ENCODE measurements at regions not wholly inside any gene's neighbourhood (a gene's known extent, or its start where the extent isn't known, plus 50 kb on each side); places are given as distances from the start of the nearest gene placed in this dataset.

DNA sequence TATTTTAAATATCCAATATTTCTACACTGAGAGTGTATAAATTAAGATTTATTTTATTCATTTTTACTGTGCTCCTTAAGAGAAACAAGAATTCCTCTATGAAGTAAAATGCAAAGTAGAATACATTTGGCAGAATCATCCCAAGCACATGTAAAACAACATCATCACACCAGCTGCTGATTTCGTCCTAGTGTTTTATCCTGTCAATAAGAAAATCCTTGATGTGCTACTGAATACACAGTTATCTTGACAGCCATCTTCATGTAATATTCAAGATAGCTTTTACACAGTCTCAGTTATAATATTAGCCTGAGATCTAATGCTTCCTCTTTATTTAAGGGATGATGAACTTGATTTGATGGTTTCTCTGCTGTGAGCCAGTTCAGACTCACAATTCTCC lies 282.4 kb downstream of the MZT1 start:
- no peak for DNase-seq

DNA sequence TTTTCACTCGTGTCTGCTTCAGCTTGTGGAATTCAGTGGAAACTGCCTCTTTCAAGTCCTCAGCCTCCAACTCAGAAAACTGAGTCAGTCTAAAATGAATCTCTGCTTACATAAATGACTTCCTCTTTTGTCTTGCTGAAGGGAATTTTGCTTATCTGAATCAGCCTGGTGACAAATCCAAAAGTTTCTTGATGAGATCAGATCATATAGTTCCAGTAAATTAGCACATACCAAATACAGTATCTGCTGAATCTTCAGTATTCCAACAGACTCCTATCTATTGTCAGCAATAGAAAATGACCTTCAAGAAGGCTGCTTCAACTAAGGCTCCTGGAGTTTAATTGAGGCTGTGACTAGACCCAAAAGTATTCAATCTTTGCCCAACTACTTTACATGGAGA lies 290.0 kb downstream of the MZT1 start:
- no peak for DNase-seq

DNA sequence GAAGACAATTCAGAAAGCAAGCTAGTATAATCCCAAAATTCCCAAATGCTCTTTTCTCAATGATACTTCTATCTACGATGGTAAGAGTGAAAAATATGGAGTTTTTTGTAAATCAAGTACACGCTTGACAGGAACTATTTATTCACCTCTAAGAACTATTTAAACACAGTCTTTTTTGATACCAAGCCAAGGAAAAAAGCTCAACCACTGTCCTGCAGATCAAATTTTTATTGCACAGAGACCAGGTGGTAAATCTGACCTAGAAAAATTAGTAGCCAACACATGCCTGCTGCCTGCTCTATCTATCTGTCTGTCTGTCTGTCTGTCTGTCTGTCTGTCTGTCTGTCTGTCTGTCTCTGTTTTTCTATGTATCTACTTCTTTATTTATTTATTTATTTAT lies 292.2 kb downstream of the MZT1 start:
- peak in 1 of 14 donors; percentile 37 for DNase-seq

DNA sequence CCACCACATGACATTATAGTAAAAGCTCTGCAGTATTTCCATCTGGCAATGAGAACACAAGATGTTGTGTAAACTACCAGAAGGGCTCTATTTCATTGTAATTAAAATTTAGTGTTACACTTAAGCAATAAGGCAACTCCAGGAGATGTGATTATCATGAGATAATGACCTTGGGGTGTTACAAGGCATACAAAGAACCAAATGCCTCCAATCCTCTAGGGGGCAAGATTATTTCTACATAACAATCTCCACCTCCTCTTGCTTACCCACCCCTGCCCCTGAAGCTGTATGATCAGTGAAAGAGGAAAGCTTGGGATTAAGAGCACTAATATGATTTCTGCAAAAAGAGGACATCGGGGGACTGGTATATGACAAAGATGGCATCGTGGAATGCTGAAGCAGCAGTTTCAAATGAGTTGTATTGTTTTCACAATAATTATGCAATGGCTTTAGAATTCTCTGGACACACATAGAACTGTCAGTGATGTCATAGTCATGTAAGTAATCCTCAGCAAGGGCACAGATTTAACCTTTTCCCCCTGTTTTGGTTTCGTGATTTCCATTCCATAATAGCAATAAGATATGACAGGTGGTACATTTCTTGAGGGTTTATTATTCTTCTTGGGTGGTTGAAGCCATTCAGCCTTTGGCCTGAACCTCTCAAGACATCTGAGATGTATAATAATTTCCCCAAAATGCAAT lies 295.3 kb downstream of the MZT1 start:
- DNase-seq: no peak

DNA sequence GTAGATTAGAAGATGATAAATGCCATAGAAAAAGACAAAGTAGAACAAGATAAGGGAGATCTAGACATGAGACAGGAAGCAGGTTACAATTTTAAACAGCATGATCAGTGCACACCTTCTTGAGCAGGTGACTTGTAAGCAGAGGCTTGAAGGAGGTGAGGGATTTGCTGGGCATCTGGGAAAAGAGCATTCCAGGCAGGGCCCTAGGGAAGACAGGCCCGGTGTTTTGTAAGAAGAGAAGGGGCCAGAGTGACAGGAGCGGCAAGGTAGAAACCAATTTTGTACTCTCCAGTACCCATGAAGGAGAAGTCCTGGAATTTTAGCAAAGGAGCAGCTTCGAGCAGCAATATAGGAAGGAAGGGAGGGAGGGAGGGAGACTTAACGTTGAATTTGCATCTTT lies 296.5 kb downstream of the MZT1 start:
- no peak for DNase-seq

DNA sequence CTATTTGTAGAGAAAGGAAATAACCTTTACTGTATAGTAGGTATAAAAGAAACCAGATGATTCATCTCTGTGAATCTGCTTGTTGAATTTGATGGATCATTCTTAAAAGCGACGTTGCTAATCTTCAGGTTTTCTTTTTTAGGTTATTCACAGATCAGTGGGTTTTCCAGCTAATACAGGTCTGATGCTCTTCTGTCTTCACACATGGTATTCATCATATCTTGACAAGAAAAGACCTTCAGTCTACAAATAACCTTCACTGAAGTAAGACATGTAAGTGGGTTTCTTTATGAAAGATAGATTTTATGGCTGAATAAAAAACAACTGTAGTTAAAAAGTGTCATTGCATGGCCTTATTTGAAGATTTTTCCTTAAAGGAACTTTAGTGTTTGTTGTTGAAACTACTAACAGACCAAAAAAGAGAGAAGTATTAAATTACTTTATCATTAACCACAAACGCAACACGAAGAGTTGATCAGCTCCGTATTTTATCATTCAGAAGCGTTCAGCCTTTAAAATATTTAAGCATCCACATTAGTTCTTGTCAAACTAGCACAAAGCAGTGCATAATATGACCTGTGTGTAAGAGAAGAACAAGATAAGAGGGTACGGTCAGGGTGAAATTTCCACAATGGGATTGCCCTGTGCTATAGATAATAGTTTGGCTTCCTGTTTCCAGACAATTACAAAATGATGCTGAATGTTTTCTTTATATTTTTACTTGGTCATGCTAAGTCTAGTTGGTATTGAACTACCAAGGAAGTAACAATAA lies 299.5 kb downstream of the MZT1 start:
- DNase-seq: no peak

DNA sequence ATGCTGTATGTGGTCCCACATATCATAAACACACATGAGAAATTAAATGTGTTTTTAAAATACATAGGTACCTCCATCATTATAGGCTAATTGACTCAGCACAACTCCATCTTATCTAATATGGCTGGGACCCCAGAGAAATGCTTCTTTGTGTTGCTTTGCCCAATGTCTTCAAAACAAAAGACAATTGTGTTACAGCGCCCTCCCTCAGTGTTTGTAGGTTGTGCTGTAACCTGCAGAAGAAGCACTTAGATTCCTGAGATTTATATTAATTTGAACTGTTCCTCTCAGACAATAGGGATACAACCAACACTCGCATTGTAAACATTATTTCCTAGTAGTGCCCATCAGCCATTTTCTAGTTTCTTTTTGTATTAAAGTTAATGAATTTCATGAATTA lies 303.4 kb downstream of the MZT1 start:
- no peak for DNase-seq

DNA sequence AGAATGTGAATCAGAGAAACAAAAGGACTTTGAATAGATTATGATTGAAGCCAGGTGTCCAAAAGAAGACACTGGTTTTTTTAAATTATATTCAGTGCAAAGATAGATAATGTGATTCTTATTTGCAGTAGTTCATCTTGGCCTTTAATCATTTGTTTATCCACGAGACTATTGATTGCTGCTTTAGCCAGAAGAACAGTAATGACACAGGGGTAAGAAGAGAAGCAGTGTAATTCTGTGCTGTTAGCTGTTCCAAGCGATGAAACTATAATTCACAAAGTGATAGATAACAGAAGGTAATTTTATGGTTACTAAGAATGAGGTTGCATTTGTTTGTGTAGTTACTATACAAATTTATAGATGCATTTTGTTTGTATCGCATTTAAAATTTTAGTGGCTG lies 311.6 kb downstream of the MZT1 start:
- no peak for DNase-seq

DNA sequence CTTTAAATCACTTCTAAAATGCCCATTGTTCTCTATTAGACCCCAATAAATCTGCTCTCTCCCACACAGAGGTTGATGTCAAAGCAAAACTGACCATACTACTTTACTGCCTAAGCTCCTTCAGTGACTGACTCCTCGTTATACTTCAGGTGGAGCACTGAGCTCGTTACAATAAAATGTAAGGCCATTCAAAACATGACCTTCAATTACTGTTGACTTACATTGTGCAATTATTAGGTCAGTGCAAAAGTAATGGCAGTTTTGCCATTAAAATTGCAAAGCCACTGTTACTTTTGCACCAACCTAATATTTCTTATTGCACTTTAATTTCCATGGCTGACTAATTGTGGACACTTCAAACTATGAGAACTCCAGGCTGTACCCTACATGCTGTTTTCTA lies 314.9 kb downstream of the MZT1 start:
- no peak for DNase-seq

DNA sequence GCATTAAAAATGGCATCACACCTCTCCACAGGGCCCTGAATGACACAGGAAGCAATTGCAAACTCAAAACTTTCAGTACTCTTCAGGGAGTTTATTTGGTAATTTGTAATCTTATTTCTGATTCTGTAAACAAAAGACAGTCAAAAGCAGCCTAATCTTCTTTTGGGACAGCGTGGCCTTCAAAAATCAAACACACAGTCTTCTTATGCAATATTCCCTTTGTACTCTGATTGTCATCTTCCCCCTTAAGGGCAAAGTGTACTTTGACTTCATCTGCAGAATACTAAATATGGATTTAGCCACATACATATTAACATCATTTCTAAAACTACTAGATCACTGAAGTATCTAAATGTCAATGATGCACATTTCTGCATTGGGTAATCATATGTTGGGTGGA lies 322.0 kb downstream of the MZT1 start:
- DNase-seq: no peak

DNA sequence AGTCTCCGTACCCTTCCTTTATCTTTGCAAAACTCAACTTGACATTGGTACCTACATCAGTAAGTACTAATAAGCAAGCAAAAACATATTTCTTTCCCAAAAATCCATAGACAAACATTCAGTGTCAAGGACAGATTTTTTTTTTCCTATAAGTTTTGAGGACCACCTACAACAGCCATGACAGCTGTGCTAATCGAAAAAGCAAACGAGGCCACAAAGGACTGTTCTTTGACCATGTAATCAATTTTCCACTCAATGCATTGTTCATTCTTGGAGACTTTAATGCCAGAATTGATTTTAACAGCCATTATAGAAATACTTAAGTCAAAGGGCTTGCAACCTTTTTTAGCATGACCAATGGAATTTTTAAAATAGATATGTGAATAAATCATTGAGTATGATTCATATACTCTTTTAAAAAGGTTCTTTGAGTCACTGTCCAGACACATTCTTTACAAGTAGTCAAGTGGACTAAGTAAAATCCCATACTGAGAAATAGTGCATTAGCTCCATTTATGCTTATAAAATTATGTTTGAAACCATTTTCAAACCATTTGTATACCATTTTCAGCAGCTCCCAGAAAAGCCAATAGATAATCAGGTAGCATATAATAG lies 323.9 kb downstream of the MZT1 start:
- DNase-seq: no peak

DNA sequence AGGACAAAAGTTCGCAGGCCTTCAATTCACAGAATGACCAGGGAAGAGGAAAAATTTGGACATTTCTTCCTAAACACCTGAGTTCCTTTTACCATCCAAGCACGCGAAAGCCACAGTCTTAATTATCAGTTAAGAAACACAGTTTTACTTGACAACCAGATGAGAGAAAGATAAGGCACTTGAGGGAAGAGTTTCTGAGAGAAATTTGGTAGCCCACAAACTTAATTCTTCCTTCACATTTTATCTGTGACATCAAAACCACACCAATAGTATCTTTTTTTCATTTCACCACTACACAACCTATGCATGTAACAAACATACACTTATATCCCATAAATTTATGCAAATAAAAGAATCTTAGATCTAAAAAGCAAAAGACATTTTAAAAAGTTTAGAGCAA lies 326.6 kb downstream of the MZT1 start:
- no peak for DNase-seq

DNA sequence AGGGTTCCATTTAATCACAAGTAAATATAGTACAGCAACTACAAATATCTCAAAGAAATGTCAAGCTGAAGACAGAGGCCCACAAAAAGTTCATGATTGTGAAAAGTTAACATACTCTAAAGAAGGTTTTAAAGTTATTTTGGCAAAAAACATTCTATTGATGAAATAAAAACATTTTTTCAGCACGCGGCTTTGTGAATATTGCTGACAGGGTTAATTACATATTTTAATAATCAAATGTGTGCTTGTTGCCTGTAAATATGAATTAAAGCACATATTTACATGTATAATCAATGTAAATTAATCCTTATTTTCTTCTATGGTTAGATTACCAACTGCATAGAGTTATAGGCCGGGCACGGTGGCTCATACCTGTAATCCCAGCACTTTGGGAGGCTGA lies 328.1 kb downstream of the MZT1 start:
- no peak for DNase-seq

DNA sequence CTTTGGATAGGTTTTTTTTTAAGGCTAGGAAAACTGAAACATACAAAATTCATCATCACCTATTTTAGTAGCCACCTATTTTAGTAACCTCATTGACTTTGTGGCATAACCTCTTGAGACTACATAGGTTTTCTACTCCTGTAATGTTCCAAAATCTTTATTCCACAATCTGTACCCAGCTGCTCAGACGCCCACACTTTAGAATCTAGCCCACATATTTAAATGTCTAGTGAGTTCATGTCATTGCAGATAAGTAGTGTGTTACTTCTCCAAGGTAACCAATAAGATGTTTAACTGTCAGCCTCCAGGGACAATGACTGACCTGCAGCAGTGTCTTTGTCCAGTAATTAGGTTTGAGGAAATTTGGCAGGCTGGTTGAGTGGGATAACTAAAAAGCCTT lies 330.2 kb downstream of the MZT1 start:
- no peak for DNase-seq

DNA sequence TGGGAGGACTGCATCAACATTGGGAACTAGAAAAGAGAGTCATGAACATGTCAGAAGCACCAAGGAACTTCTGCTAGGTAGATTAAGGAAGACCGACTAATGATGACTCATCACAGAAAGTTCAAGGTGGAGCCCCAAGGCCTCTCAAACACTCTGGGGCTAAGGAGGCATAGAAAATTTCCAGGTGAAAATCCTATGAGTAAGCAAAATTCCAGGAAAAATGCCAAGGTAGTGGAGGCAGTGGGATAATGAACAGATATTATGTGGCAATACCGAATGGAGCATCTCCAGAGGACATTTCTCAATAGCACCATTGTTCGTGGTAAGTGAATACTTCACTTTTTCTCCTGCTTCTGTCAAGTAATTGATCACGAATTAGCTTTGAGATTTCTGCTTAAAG lies 336.5 kb downstream of the MZT1 start:
- DNase-seq: no peak

DNA sequence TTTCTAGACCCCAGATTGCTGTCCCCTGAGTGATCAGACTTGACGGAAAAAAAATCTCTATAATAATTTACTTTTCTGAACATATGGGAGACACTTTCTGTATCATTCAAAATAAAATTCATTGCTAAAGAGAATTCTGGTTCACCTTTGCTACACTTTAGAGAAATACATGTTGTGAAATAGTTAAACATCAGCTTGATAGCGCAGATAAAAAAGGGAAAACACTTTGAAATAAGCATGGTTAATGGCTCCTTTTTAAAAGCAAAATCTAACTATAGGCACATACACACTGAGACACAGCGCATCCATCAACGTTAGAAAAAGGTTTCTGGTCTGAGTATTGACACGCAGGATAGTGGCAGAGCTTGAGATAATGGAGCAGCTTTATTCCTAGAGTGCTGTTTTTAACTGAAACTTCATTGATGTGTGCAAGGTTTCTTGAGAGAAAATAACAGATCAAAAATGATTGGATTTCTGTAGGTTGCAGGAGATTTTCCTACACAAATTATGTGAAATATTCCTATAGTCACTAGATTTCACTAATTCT lies 341.2 kb downstream of the MZT1 start:
- DNase-seq: no peak

DNA sequence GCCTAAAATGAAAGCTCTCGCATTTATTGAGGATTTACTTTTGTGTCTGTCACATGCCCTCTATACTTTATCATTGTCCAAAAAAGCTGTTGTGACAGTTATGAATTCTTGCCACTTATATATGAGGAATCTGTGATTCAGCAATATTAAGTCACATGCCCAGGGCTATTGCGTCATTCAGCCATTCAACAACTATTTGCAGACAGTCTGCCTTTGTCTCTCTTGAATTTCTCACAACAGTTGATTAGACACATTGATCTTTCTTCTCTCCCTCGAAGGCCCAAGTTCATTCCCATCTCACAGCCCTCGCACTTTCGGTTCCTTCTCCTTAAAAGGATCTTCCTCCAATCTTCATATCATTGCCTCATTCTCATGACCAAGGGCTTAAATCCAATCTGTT lies 342.6 kb downstream of the MZT1 start:
- no peak for DNase-seq

DNA sequence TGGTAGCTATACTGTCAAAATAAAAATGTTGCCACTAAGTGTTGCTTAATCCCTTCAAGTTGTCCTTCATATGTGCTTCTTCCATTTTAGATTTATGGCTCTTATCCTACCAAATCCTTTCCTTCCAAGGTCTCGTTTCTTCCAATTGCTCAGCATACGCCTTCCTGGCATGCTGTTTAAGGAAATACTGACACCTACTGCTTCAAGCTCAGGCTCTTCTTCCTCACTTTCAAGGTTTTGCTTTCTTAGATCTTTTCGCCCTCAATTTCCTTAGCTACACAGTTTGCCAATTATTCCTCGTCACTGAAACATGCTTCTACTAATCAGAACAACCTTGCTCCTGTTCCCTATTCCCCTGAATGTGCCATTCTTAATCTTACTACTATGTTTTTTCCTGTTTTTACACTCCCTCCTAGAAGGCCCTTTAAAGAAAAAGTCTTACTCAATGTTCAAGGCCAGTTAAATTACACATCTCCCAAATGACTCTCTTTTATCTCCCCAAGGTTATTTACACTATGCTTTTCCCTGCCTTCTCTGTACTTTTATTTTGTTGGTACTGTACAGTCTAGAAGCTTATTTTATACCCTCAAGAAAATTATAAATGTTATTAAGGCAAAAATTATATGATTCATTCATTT lies 343.1 kb downstream of the MZT1 start:
- no peak for DNase-seq

DNA sequence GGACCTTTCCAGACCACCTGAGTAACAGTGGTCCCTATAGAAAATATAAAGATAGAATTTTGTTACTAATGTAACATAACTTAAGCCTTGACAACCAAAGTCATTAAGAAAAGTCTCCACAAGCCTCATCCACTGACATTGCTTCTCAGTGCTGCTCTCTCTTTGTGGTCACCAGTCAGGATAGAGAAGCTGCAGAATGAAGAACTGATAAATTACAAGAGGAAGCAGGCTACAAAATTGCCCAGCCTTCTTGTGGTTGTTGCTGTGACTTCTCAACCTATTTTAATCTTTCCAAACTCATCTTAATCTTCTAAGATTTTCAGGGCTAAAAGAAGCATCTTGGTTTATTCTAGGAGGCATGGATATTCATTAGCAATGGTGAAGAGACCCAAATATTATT lies 343.8 kb downstream of the MZT1 start:
- DNase-seq: no peak

DNA sequence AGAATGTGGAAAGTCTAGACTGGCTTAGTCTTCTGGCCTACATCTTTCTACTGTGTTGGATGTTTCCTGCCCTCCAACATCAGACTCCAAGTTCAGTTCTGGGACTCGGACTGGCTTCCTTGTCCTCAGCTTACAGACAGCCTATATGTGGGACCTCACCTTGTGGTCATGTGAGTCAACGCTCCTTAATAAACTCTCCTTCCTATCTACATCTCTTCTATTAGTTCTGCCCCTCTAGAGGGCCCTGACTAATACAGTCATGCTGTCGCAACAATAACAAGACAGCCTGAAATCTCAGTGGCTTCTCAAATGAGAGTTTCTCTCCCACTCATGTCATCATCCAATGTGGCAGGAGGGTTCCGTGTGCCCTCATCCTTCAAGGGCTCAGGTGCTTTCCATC lies 347.8 kb downstream of the MZT1 start:
- DNase-seq: no peak

DNA sequence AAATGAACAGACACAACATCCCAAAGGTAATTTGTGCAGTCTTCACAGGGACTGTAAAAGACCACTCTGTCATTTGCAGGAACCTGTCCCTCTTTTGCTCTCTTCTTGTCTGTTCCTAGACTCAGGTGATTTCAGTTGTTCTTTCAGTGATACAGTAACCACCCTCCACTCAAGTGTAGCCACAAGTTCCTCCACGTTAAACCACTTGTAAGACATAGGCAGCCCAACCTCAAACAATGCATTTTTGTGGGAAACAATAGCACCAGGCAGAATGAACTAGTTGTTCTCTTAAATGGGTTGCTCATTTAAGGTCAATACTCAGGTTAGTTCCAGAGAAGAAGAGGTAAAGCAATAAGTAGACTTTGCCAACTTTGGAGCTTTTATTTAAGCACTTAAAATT lies 359.4 kb downstream of the MZT1 start:
- DNase-seq: no peak

DNA sequence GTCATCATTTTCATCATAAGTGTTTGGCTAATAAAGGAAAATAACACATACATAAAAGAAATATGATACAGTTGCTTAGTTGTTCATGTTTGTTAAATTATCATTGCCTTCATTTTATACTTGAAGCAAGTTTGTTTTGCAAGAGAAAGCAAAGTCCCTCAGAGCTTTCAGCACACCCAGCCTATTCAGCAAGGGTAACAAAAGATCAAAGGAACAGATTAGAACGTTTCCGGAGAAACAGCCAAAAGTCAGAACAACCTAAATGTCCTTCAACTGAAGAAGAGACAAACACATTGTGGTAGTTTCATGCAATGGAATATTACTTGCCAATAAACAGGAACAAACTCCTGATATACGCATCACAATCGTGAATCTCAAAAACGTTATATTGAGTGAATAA lies 380.7 kb downstream of the MZT1 start:
- no peak for DNase-seq

DNA sequence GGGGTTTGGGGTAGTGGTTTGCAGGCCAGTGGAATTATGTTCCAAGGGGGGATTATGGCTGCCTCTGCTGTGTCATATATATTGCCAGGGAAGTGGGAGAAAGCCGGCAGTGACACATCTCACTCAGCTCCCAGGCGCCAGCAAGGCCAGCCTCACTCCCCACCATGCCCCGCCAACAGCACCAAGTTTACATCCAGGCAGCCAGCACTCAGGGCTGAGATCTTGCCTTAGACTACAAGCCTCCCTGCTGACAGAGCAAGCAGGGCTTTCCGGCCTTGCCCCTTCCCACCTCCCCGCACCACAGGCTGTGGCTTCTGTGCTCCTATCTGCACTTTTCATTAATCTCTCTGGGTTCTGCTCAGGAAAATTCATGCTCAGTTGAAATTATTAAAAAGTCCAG lies 385.1 kb downstream of the MZT1 start:
- DNase-seq: no peak

Measured in C1 segment of cervical spinal cord (tissue), 14 donors.